Stimulated activated CD8-positive, alpha-beta memory T cell treated with anti-CD3 and anti-CD28 coated beads, Interleukin-2, amount 100 ng/mL, for 48 hours (primary cell): ENCODE measurements at regions not wholly inside any gene's neighbourhood (a gene's known extent, or its start where the extent isn't known, plus 50 kb on each side); places are given as distances from the start of the nearest gene placed in this dataset.

ENCODE experiments used
- DNase-seq, 2 donors: peaks; one replicate each; pipeline ENCODE4 v3.0.0-alpha.2; 2020; ENCODE audit warnings: low read depth in 2 of 2

- DNase-seq: no peak
These were observed 258.9 kb downstream of the TAF11L14 start for GRCh38 chr5:17893026-17893635.

DNA sequence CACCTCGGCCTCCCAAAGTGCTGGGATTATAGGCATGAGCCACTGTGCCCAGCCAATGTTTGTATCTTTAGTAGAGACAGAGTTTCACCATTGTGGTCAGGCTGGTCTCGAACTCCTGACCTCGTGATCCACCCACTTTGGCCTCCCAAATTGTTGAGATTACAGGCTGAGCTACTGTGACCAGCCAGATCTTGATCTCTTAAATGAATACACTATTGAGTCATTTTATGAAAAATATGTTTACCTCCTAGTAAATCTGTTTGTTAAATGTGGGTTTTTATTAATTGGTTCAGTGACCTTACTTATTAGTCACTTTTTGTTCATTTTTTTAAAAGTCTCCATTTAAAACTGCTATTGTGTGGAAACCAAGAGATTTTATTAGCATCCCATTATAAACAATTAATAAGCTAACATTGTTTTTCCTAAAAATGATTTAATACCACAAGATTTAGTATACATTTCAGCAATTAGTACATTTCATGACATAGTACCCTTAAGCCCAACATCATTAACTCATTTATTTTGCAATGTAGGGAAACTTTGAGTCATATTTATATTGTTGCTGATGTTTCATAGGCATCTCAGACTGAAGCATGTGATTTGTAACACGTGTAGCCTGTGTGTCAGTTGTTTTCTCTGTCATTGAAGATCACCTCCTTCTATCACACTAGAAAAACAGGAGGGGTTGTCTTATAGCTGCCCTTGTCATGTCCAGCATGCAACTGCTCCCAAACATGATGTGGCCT lies 261.2 kb downstream of the TAF11L14 start:
- no peak for DNase-seq

DNA sequence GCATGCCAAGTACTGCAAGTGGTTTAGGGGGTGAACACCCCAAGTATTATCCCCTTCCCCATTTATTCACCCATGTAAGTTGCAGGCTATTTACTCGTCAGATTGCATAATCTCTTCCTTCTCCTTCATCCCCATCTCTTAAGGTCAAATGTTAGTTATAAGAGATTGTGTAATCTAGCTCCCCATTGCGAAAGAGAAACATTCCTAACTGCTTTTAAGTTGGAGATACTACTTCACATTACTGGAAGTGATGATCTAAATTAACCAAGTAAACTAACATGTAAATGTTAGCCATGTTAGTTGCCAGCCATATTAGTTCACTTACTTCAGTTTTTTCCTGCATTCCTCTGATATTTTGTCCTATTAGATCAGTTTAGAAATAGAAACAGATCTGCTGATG lies 262.3 kb downstream of the TAF11L14 start:
- no peak for DNase-seq

- no peak for DNase-seq
These were observed 263.5 kb downstream of the TAF11L14 start for GRCh38 chr5:17897776-17898175.

DNA sequence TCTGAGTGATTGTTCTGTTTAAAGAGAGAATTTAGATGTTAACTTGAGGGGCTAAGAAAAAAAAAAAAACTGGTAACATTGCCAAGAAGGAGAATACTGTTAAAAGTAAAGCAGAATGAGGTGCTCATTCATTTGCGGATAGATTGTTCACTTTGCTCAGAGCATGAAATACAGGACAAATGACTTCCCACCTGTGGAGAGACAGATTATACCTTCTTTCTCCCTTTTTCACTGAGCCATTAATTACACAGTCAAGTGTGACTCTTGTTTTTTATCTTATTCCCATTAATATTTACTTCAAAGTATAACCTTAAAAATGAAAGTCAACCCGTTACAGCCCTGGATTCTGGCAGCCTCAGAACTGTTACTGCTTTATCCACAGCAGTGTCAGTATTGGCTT lies 264.5 kb downstream of the TAF11L14 start:
- no peak for DNase-seq

GRCh38 chr5:17907094-17907493 lies 272.8 kb downstream of the TAF11L14 start:
- no peak for DNase-seq

GRCh38 chr5:17910318-17910717 lies 276.1 kb downstream of the TAF11L14 start:
- DNase-seq: no peak

GRCh38 chr5:17912794-17913193 lies 278.5 kb downstream of the TAF11L14 start:
- DNase-seq: no peak

- DNase-seq: no peak
These were observed 282.2 kb downstream of the TAF11L14 start for GRCh38 chr5:17916446-17916845.

- DNase-seq: no peak
These were observed 283.2 kb downstream of the TAF11L14 start for GRCh38 chr5:17917465-17917864.

DNA sequence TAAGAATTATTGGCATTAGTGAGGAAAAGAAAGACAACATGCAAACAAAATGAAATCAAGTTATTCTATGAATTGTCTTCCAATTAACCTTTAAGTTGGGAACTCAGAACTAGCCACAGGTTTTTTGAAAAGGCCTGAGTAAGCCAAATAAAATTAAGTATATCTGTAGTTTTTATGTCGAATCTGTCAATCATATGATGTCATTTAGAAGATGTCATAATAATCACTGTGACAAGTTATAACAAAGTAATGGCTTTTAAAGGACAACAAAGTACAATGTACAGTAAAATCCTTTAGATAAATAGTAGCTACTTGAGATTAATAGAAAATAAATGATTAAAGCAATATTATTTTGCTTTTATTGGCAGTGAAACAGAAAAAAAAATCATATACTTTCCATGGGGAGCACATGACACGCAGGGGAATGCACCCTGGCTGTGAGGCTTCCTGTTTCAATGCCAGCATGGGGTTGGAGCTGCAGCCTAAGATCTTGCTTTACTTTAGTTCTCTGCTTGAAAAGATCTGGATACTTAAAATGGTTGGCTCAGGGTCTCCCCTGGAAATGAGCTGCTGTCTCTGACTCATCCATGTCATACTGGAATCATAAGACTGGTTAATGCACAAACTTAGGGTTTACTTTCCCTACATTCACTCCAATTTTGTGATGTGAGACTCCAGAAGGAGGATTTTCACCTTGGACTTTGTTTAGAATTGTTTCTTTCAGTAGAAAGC lies 284.3 kb downstream of the TAF11L14 start:
- DNase-seq: no peak

- no peak for DNase-seq
These were observed 291.0 kb downstream of the TAF11L14 start for GRCh38 chr5:17925276-17925675.

DNA sequence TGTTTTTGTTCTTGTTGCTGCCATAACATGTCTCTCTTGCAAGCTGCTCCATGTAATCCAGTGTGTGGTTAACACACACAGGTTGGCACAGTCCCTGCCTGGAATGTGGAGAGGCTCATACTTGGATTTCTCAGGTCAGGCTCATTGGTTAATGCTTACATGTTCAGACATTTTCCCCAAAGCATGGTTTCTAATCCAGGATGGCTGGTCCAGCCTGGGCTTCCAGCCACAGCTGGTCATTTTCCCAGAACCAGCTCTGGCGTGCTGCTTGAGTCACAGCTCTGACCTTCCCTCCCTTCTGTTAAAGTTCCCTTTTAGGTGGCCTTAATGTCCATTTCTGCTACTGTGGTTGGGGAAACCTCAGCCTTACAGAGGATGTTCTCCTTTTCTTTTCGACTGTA lies 294.3 kb downstream of the TAF11L14 start:
- no peak for DNase-seq

GRCh38 chr5:17929171-17929570 lies 294.9 kb downstream of the TAF11L14 start:
- no peak for DNase-seq

GRCh38 chr5:17930346-17930745 lies 296.1 kb downstream of the TAF11L14 start:
- no peak for DNase-seq

DNA sequence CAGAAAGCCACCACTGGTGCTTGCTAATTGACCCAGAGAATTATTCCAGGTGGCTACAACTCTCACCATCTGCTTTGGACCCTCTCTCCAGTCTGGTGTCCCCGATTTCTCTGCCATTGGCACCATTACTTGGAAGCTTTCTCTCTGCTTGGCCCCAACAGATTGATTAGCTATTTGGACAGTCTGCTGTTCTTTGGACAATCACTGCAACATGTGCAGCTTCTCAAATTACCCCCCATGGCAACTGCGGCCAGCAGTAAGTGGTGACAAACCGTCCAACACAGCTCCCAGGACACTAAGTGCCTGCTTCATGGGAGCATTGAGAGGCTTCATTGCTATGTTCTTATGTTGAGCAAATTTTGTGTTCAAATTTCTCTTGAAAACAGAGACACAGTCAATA lies 309.8 kb downstream of the TAF11L14 start:
- no peak for DNase-seq

DNA sequence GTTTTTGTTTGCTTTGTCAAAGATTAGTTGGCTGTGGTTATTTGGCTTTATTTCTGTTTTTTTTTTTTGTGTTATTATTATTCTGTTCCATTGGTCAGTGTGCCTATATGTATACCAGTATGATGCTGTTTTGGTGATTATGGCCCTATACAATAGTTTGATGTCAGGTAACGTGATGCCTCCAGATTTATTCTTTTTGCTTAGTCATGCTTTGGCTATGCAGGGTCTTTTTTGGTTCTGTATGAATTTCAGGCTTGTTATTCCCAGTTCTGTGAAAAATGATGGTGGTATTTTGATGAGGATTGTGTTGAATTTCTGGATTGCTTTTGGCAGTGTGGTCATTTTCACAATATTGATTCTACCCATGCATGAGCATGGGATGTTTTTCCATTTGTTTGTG lies 312.8 kb downstream of the TAF11L14 start:
- DNase-seq: no peak

GRCh38 chr5:17951392-17952169 lies 317.3 kb downstream of the TAF11L14 start:
- no peak for DNase-seq

- DNase-seq: no peak
These were observed 318.0 kb downstream of the TAF11L14 start for GRCh38 chr5:17952231-17952630.

GRCh38 chr5:17964067-17964466 lies 329.8 kb downstream of the TAF11L14 start:
- DNase-seq: no peak

- no peak for DNase-seq
These were observed 332.6 kb downstream of the TAF11L14 start for GRCh38 chr5:17966640-17967402.
